ENCODE measurements at regions not wholly inside any gene's neighbourhood (a gene's known extent, or its start where the extent isn't known, plus 50 kb on each side); places are given as distances from the start of the nearest gene placed in this dataset.
"Not testable (repeated sequence)": the region's sequence is repeated elsewhere in the genome, so short reads cannot be mapped to it uniquely, and the experiment has no call there.

GRCh38 chr5:102047073-102047472 is 249.0 kb downstream of the SLCO4C1 start:
- not testable (repeated sequence) for DNase-seq

- peak in 2 of 3 experiments; percentile 42 to 83 for DNase-seq
These were observed 255.8 kb downstream of the SLCO4C1 start for GRCh38 chr5:102040326-102040725.

GRCh38 chr5:102036927-102037326 is 259.2 kb downstream of the SLCO4C1 start:
- DNase-seq = peak in 1 of 3 experiments; percentile 2

GRCh38 chr5:102031711-102032110 is 264.4 kb downstream of the SLCO4C1 start:
- no peak for DNase-seq

GRCh38 chr5:102018690-102019089 is 277.4 kb downstream of the SLCO4C1 start:
- no peak for DNase-seq

GRCh38 chr5:102018279-102018678 is 277.8 kb downstream of the SLCO4C1 start:
- no peak for DNase-seq

GRCh38 chr5:102014371-102014770 is 281.7 kb downstream of the SLCO4C1 start:
- DNase-seq = no peak

- DNase-seq = no peak
These were observed 285.4 kb downstream of the SLCO4C1 start for GRCh38 chr5:102010644-102011043.

- DNase-seq = no peak
These were observed 298.8 kb downstream of the SLCO4C1 start for GRCh38 chr5:101997235-101997634.

GRCh38 chr5:101995585-101995984 is 300.5 kb downstream of the SLCO4C1 start:
- peak in 1 of 3 experiments; percentile 29 for DNase-seq

- DNase-seq = peak in 1 of 3 experiments; percentile 7
These were observed 304.6 kb downstream of the SLCO4C1 start for GRCh38 chr5:101991486-101991885.

- no peak for DNase-seq
These were observed 306.4 kb downstream of the SLCO4C1 start for GRCh38 chr5:101989659-101990058.

- peak; percentile 30 to 78 (median 74) for DNase-seq
These were observed 318.2 kb downstream of the SLCO4C1 start for GRCh38 chr5:101977729-101978345.

GRCh38 chr5:101976933-101977332 is 319.2 kb downstream of the SLCO4C1 start:
- DNase-seq = peak in 2 of 3 experiments; percentile 19 to 34

- DNase-seq = no peak
These were observed 326.3 kb downstream of the SLCO4C1 start for GRCh38 chr5:101969742-101970141.

- DNase-seq = no peak
These were observed 329.6 kb downstream of the SLCO4C1 start for GRCh38 chr5:101966476-101966875.

- no peak for DNase-seq
These were observed 340.2 kb downstream of the SLCO4C1 start for GRCh38 chr5:101955891-101956290.

GRCh38 chr5:101950019-101950418 is 346.1 kb downstream of the SLCO4C1 start:
- DNase-seq = peak in 1 of 3 experiments; percentile 1

GRCh38 chr5:101948615-101949014 is 347.5 kb downstream of the SLCO4C1 start:
- no peak for DNase-seq

GRCh38 chr5:101943784-101944183 is 352.3 kb downstream of the SLCO4C1 start:
- DNase-seq = no peak

GRCh38 chr5:101942321-101942882 is 353.7 kb downstream of the SLCO4C1 start:
- peak; percentile 10 to 70 (median 20) for DNase-seq

GRCh38 chr5:101937041-101937440 is 359.0 kb downstream of the SLCO4C1 start:
- no peak for DNase-seq

- no peak for DNase-seq
These were observed 361.0 kb downstream of the SLCO4C1 start for GRCh38 chr5:101935086-101935485.

- peak in 1 of 3 experiments; percentile 8 for DNase-seq
These were observed 363.5 kb downstream of the SLCO4C1 start for GRCh38 chr5:101932599-101932998.

- DNase-seq = peak in 1 of 3 experiments; percentile 73
These were observed 366.5 kb downstream of the SLCO4C1 start for GRCh38 chr5:101929628-101930027.
